Astrocyte of the spinal cord (primary cell): ENCODE measurements at regions not wholly inside any gene's neighbourhood (a gene's known extent, or its start where the extent isn't known, plus 50 kb on each side); places are given as distances from the start of the nearest gene placed in this dataset.
A peak's percentile ranks its signal among the peaks of the same experiment; 100 is the strongest.

Experiments used
- DNase-seq: peaks from one replicate; pipeline ENCODE4 v3.0.0; 2011; ENCODE audit warnings: low read depth, low spot score
- H3K4me3 ChIP-seq: 2 replicates; pipeline ENCODE4 v1.5.1; 2011; ENCODE audit warnings: low read depth, mild to moderate bottlenecking, low read length, moderate library complexity
- in situ Hi-C: cut with HindIII; loops from 2 replicates; pipeline ENCODE4 v1.10.0; 2017; ENCODE audit warnings: low sequenced_read_pairs
- TF ChIP-seq, protein P1 (sequence below): IDR thresholded peaks from 2 replicates; pipeline ENCODE4 v1.5.1; 2012; ENCODE audit warnings: low read depth, mild to moderate bottlenecking, low read length, inconsistent platforms

DNA sequence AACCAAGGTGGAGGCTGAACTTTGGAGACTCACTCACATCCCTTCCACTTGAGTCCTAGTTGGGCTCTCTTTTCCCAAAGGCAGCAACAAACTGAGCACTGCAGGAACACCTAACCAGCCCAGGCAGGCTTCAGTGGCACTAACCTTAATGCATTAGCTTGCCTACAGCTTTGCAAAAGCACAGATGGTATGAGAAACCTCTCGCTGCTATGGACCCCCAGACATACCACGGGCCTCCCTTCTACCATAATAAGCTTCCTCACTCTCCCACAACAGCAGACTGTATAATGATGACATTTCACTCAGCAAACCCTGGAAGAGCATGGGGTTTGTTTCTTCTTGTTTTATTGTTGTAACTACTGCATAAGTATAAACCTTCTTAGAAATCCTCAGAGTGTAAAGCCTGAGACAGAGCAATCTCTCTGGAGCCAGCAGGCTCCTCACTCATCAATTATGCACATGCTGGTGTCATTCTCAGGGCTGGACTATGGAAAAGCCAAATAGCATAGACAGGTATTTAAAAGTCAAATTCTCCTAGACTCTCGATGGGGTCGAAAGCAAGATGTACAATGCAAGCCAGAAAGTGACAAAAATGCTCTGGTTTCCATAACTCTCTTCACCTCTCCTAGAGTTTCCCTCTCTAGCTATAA is 167.6 kb downstream of the NXPE2 start:
- DNase-seq = no peak
- in situ Hi-C loops = no loop called here
- TF ChIP-seq, protein P1, sequence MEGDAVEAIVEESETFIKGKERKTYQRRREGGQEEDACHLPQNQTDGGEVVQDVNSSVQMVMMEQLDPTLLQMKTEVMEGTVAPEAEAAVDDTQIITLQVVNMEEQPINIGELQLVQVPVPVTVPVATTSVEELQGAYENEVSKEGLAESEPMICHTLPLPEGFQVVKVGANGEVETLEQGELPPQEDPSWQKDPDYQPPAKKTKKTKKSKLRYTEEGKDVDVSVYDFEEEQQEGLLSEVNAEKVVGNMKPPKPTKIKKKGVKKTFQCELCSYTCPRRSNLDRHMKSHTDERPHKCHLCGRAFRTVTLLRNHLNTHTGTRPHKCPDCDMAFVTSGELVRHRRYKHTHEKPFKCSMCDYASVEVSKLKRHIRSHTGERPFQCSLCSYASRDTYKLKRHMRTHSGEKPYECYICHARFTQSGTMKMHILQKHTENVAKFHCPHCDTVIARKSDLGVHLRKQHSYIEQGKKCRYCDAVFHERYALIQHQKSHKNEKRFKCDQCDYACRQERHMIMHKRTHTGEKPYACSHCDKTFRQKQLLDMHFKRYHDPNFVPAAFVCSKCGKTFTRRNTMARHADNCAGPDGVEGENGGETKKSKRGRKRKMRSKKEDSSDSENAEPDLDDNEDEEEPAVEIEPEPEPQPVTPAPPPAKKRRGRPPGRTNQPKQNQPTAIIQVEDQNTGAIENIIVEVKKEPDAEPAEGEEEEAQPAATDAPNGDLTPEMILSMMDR = no peak
- no peak overlapping the region for H3K4me3 ChIP-seq

DNA sequence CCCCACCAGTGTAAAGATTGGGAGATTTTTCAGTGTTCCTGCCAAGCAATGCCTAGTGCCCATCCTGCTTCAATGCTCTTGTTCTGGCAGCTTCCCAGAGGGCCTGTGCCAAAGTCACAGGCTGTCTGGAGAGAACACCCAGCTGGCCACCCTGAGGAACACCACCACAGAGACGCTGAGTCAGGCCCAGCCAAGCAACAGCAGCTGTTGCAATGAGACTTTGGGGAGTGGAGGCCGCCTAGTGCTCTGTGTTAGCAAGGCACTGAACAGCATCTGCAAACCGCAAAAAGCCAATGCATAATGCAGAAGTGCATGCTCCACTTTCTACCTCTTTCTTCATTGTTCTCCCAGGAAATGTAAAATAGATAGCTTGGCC is 168.1 kb downstream of the NXPE2 start:
- TF ChIP-seq, protein P1 = no peak
- no peak overlapping the region for H3K4me3 ChIP-seq
- in situ Hi-C loops = no loop called here
- peak; percentile 4 for DNase-seq

DNA sequence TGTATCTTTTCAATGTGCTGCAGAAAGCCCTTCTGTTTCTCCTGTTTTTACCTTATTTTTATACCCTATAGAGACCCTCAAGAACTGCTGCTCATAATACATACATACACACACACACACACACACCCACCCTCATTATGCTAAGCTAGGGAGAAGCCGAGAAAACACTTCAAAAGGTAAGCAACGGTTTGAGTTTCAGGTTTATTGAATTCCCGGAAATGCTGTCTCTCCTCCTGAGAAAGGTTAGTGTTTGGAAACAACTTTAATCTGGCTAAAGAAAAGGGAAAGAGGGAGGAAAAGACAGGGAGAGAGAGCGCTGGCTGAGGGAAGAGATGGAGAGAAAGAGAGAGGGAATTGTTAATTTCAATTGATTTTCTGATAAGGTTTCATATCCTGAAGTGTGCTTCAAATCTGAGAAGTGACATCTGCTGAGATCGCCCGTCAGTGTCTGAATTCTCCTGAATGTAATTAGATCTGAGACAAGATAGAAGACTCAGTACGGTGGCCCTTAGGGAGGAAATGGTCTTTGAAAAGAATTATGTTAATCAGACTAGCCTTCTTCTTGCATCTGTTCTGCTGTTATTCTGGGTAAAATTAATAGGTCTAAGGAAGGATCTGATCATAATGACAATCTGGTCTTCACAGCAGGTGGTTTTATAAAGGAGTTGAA is 169.1 kb downstream of the NXPE2 start:
- in situ Hi-C loops = no loop called here
- no peak overlapping the region for H3K4me3 ChIP-seq
- DNase-seq = no peak
- TF ChIP-seq, protein P1 = no peak

DNA sequence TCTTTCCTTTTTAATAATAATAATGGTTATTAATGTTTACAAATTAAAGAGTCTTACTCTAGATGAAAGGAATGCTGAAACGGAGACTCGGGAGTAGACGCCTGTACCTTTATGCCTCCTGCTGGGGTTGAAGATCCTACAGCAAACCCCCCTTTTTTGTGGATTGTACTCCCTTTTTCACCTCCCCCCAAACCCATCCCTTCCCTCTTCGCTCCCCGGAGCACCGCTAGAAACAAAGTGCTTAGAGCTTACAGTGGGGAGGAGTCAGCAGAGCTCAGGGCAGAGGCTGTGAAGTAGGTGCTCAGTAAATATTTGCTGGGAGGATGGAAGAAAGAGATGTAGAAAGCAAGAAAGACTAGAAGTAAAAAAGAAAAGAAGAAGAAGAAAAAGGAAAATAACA is 169.7 kb downstream of the NXPE2 start:
- no peak for DNase-seq
- TF ChIP-seq, protein P1 = no peak

DNA sequence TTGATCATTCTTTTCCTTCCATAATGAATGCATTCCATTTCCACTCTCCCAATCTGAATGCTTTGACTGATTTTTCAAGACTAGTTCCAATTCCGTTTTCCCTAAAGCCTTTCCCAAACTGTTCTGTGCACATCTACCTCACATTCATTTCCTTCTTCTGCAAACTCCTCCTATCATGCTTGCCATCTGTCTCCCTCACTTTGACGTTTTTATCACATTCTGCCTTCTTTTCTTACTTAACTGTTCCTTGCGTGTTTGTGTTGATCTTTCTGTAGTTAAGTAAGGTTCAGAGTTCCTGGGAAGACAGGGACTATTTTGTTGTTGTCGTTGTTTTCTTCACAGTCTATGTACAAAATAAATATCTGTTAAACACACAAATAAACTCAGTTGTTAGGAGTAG is 179.0 kb downstream of the NXPE2 start:
- in situ Hi-C loops = no loop called here
- no peak for DNase-seq
- TF ChIP-seq, protein P1 = no peak
- H3K4me3 ChIP-seq = no peak overlapping the region

More for the DNA sequence above, 169.7 kb downstream of the NXPE2 start:
- H3K4me3 ChIP-seq = no peak overlapping the region
- in situ Hi-C loops = no loop called here

DNA sequence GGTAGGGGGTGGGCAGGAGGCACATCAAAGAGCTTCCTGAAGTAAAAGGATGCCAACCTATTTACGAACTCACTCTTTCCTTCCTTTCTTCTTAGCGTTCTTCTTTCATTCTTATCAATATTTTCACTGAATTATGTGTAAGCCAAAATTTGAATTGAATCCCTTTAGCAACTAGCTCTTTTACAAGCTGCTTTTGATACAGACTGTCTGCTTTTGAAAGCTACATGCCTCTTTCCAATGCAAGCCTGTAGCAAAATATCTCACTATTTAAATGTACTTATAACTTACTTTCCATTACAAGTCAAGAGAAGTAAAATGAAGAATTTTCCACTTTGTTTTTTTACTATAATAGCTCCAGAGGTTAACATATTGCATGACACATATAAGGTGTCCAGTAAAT is 186.6 kb downstream of the NXPE2 start:
- TF ChIP-seq, protein P1 = no peak
- DNase-seq = no peak
- no peak overlapping the region for H3K4me3 ChIP-seq
- in situ Hi-C loops = no loop called here
